ENCODE measurements at regions not wholly inside any gene's neighbourhood (a gene's known extent, or its start where the extent isn't known, plus 50 kb on each side); places are given as distances from the start of the nearest gene placed in this dataset.

GRCh38 chr12:111155020-111155419 lies 213.9 kb downstream of the PHETA1 start:
- H3K4me3 ChIP-seq (replicated peaks; ENCODE audit: insufficient read depth, low read length) = no peak overlapping the region
- TF ChIP-seq, protein P1, sequence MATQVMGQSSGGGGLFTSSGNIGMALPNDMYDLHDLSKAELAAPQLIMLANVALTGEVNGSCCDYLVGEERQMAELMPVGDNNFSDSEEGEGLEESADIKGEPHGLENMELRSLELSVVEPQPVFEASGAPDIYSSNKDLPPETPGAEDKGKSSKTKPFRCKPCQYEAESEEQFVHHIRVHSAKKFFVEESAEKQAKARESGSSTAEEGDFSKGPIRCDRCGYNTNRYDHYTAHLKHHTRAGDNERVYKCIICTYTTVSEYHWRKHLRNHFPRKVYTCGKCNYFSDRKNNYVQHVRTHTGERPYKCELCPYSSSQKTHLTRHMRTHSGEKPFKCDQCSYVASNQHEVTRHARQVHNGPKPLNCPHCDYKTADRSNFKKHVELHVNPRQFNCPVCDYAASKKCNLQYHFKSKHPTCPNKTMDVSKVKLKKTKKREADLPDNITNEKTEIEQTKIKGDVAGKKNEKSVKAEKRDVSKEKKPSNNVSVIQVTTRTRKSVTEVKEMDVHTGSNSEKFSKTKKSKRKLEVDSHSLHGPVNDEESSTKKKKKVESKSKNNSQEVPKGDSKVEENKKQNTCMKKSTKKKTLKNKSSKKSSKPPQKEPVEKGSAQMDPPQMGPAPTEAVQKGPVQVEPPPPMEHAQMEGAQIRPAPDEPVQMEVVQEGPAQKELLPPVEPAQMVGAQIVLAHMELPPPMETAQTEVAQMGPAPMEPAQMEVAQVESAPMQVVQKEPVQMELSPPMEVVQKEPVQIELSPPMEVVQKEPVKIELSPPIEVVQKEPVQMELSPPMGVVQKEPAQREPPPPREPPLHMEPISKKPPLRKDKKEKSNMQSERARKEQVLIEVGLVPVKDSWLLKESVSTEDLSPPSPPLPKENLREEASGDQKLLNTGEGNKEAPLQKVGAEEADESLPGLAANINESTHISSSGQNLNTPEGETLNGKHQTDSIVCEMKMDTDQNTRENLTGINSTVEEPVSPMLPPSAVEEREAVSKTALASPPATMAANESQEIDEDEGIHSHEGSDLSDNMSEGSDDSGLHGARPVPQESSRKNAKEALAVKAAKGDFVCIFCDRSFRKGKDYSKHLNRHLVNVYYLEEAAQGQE (IDR thresholded peaks at IDR 0.05; ENCODE audit: insufficient replicate concordance, low read depth) = no peak
- TF ChIP-seq, protein P2, sequence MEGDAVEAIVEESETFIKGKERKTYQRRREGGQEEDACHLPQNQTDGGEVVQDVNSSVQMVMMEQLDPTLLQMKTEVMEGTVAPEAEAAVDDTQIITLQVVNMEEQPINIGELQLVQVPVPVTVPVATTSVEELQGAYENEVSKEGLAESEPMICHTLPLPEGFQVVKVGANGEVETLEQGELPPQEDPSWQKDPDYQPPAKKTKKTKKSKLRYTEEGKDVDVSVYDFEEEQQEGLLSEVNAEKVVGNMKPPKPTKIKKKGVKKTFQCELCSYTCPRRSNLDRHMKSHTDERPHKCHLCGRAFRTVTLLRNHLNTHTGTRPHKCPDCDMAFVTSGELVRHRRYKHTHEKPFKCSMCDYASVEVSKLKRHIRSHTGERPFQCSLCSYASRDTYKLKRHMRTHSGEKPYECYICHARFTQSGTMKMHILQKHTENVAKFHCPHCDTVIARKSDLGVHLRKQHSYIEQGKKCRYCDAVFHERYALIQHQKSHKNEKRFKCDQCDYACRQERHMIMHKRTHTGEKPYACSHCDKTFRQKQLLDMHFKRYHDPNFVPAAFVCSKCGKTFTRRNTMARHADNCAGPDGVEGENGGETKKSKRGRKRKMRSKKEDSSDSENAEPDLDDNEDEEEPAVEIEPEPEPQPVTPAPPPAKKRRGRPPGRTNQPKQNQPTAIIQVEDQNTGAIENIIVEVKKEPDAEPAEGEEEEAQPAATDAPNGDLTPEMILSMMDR (IDR thresholded peaks at IDR 0.05; ENCODE audit: insufficient read depth, low read length) = no peak
- TF ChIP-seq POLR2AphosphoS5 (IDR thresholded peaks at IDR 0.05; ENCODE audit: low read depth) (no peak), GABPA (IDR thresholded peaks at IDR 0.05; ENCODE audit: low read depth) (no peak), SPI1 (IDR thresholded peaks at IDR 0.05; ENCODE audit: borderline replicate concordance, low read depth) (no peak)
- H3K27me3 ChIP-seq (ENCODE audit: insufficient read depth, poor library complexity, severe bottlenecking) = no peaks in the 10 kb centered on the region
- no peak for DNase-seq (ENCODE audit: low read depth in 1 of 2, low spot score in 1 of 2)
- H3K27ac ChIP-seq (replicated peaks) = no peak overlapping the region

DNA sequence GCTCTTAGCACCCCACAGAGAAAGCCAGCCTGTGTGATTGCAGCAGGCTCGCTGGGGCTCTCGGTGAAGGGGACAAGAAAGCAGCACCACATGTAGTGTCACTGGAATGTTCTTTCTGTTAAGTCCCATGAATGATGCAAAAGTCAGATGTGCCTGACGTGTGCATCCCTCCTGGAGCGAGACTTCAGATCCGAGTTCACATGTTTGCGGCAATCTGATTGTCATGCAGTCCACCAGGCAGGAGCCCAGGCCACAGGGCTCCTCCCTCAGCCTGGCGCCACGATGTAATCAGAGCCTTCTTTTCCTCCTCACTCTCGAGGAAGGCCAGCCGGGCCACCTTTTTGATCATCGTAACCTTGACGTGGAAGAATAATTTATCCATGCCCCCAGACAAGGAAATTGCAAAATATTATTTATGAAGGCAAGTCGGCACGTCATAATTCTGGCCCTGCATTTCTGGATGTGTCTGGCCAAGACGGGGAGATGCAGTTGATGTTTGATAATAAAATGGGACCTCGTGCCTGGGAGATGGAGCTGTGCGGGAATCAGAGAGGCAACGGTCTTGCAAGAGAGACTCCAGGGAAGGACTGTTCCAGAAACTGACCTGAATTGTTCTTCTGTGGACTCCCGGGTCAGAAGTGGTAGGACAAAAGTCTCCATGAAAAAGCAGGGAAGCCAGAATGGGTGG lies 214.6 kb downstream of the PHETA1 start:
- TF ChIP-seq GABPA (IDR thresholded peaks at IDR 0.05; ENCODE audit: low read depth) = no peak
- TF ChIP-seq, protein P1 (IDR thresholded peaks at IDR 0.05; ENCODE audit: insufficient replicate concordance, low read depth) = no peak
- TF ChIP-seq SPI1 (IDR thresholded peaks at IDR 0.05; ENCODE audit: borderline replicate concordance, low read depth) = no peak
- TF ChIP-seq POLR2AphosphoS5 (IDR thresholded peaks at IDR 0.05; ENCODE audit: low read depth) = no peak
- TF ChIP-seq, protein P2 (IDR thresholded peaks at IDR 0.05; ENCODE audit: insufficient read depth, low read length) = no peak
- DNase-seq (ENCODE audit: low read depth in 1 of 2, low spot score in 1 of 2) = no peak
- no peak overlapping the region for H3K27ac ChIP-seq (replicated peaks)
- no peaks in the 10 kb centered on the region for H3K27me3 ChIP-seq (ENCODE audit: insufficient read depth, poor library complexity, severe bottlenecking)
- H3K4me3 ChIP-seq (replicated peaks; ENCODE audit: insufficient read depth, low read length) = no peak overlapping the region

DNA sequence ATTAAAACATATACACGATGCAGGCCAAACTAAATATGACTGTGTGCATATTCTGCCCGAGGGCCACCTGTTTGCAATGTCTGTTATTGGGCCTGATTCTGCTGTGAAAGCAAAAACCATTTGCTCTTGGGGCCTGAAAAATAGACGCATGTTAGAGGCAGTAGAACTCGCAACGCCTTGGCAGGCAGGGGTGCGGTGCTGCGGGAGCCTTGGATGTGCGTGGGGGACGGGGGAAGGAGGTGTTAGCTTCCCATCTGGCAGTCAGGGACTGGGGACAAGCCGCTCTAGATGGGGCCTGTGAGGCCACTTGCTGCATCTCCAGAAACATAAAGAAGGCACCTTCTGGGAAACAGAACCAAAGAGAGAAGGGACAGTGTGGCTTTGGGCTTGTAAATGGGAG lies 216.3 kb downstream of the PHETA1 start:
- no peak overlapping the region for H3K27ac ChIP-seq (replicated peaks)
- no peaks in the 10 kb centered on the region for H3K27me3 ChIP-seq (ENCODE audit: insufficient read depth, poor library complexity, severe bottlenecking)
- TF ChIP-seq, protein P2 (IDR thresholded peaks at IDR 0.05; ENCODE audit: insufficient read depth, low read length) = no peak
- TF ChIP-seq GABPA (IDR thresholded peaks at IDR 0.05; ENCODE audit: low read depth) = no peak
- TF ChIP-seq, protein P1 (IDR thresholded peaks at IDR 0.05; ENCODE audit: insufficient replicate concordance, low read depth) = no peak
- TF ChIP-seq SPI1 (IDR thresholded peaks at IDR 0.05; ENCODE audit: borderline replicate concordance, low read depth) = no peak
- no peak for TF ChIP-seq POLR2AphosphoS5 (IDR thresholded peaks at IDR 0.05; ENCODE audit: low read depth)
- no peak overlapping the region for H3K4me3 ChIP-seq (replicated peaks; ENCODE audit: insufficient read depth, low read length)
- no peak for DNase-seq (ENCODE audit: low read depth in 1 of 2, low spot score in 1 of 2)

All from HL-60 (cell line).